ENCODE measurements at regions not wholly inside any gene's neighbourhood (a gene's known extent, or its start where the extent isn't known, plus 50 kb on each side); places are given as distances from the start of the nearest gene placed in this dataset.

GRCh38 chr22:23511627-23512347 lies 68.3 kb downstream of the IGLL1 start:
- no peaks in the 10 kb centered on the region for H3K9me1 ChIP-seq (ENCODE audit: insufficient read depth, low read length)
- no peak overlapping the region for H3K27ac ChIP-seq (ENCODE audit: insufficient read depth, low read length)
- no peak overlapping the region for H3K18ac ChIP-seq (ENCODE audit: low read depth, low read length)
- no peaks in the 10 kb centered on the region for H3K9me3 ChIP-seq (ENCODE audit: control insufficient read depth, insufficient read depth, low read length)
- in situ Hi-C loops (cut with MboI; ENCODE audit: low sequenced_read_pairs): no loop called here
- no peak overlapping the region for H4K5ac ChIP-seq (ENCODE audit: low read depth, low read length)
- H2AK5ac ChIP-seq (ENCODE audit: low read depth, low read length): no peak overlapping the region
- dilution Hi-C loops (cut with HindIII; ENCODE audit: low sequenced_read_pairs, unreplicated experiment): no loop called here
- H4K91ac ChIP-seq (ENCODE audit: insufficient read depth, low read depth, low read length): no peak overlapping the region
- H2BK5ac ChIP-seq (ENCODE audit: low read depth, low read length, poor library complexity, severe bottlenecking): no peak overlapping the region
- TF ChIP-seq RAD21 (IDR thresholded peaks at IDR 0.05; ENCODE audit: low read length) (no peak), MAZ (IDR thresholded peaks at IDR 0.05; ENCODE audit: borderline replicate concordance, low read depth, low read length) (no peak), SMC3 (IDR thresholded peaks at IDR 0.05; ENCODE audit: low read depth, low read length) (no peak), BHLHE40 (IDR thresholded peaks at IDR 0.05; ENCODE audit: low read depth, low read length) (no peak), MAFK (IDR thresholded peaks at IDR 0.05; ENCODE audit: low read depth, low read length) (no peak), POLR2A (IDR thresholded peaks at IDR 0.05; ENCODE audit: low read depth, low read length) (no peak), FOS (IDR thresholded peaks at IDR 0.05; ENCODE audit: low read depth, low read length) (no peak), CHD1 (IDR thresholded peaks at IDR 0.05; ENCODE audit: low read depth, low read length) (no peak), NFE2L2 (IDR thresholded peaks at IDR 0.05; ENCODE audit: low read depth, low read length) (no peak), RCOR1 (IDR thresholded peaks at IDR 0.05; ENCODE audit: insufficient replicate concordance, low read length) (no peak)
- H4K8ac ChIP-seq (ENCODE audit: low read depth in 2 of 2, low read length in 2 of 2): no peak overlapping the region
- H2AK9ac ChIP-seq (replicated peaks; ENCODE audit: low read depth, low read length, poor library complexity): peak overlapping the region; percentile 8
- no peak overlapping the region for H3K4me3 ChIP-seq (ENCODE audit: insufficient read depth, low read depth, low read length)
- no peak overlapping the region for H3K4me2 ChIP-seq (ENCODE audit: low read depth, low read length)
- no peaks in the 10 kb centered on the region; the same call in 1 of the 2 replicates for H3K27me3 ChIP-seq (ENCODE audit: control insufficient read depth, insufficient read depth, low read length)
- no peaks in the 10 kb centered on the region for H4K20me1 ChIP-seq (ENCODE audit: insufficient read depth, low read length)
- H3K36me3 ChIP-seq (ENCODE audit: control insufficient read depth, insufficient read depth, low read length): no peaks in the 10 kb centered on the region
- no peak overlapping the region for H3K4ac ChIP-seq (ENCODE audit: low read depth, low read length)
- no peak overlapping the region for H3K23ac ChIP-seq (ENCODE audit: low read depth, low read length)
- no peak overlapping the region for H2BK120ac ChIP-seq (ENCODE audit: low read depth, low read length)
- no peak overlapping the region for H3K14ac ChIP-seq (replicated peaks; ENCODE audit: low read depth, low read length)
- H3K9ac ChIP-seq (ENCODE audit: low read depth, low read length): no peak overlapping the region
- no peak overlapping the region for H2AFZ ChIP-seq (replicated peaks; ENCODE audit: low read length, poor library complexity)
- POLR2A ChIA-PET (ENCODE audit: unreplicated experiment): no interaction called here
- H3K56ac ChIP-seq (ENCODE audit: extremely low read depth, insufficient read depth, low read length): no peak overlapping the region
- whole genome bisulfite sequencing, 2 experiments (ENCODE audit: extremely low coverage in 2 of 2, insufficient read length in 1 of 2): 69% methylated on average over 4 of the region's 19 CpGs; no CpG with 5 or more reads in 1 of the 2 experiments
- DNase-seq (no peak), ATAC-seq (ENCODE audit: low read depth) (no peak)
- H2BK15ac ChIP-seq (ENCODE audit: low read depth, low read length): no peak overlapping the region
- H3K4me1 ChIP-seq (ENCODE audit: control insufficient read depth, insufficient read depth, low read length): no peaks in the 10 kb centered on the region
- H2BK20ac ChIP-seq (ENCODE audit: low read depth, low read length): no peak overlapping the region
- H3K79me1 ChIP-seq (ENCODE audit: low read depth in 1 of 2, low read length in 2 of 2): no peaks in the 10 kb centered on the region
- CTCF ChIA-PET: no interaction called here
- no TSS peak for BruUV-seq (replicated peaks)
- intact Hi-C loops (cut with micrococcal nuclease): no loop called here

Measured in IMR-90 (cell line).